ELR (cell line): ENCODE measurements at regions not wholly inside any gene's neighbourhood (a gene's known extent, or its start where the extent isn't known, plus 50 kb on each side); places are given as distances from the start of the nearest gene placed in this dataset.
"Not testable (repeated sequence)": the region's sequence is repeated elsewhere in the genome, so short reads cannot be mapped to it uniquely, and the experiment has no call there.

ENCODE experiments used
- DNase-seq: peaks from one replicate; pipeline ENCODE4 v3.0.0-alpha.2; 2015; ENCODE audit warnings: low read depth

GRCh38 chr6:55058682-55059081, 115.6 kb upstream of the HCRTR2 start:
- DNase-seq: no peak

- DNase-seq: no peak
These were observed 109.4 kb upstream of the HCRTR2 start for GRCh38 chr6:55064711-55065420.

- DNase-seq: peak; percentile 77
These were observed 105.1 kb upstream of the HCRTR2 start for GRCh38 chr6:55069132-55069781.

- peak; percentile 10 for DNase-seq
These were observed 92.3 kb upstream of the HCRTR2 start for GRCh38 chr6:55082021-55082420.

- DNase-seq: peak; percentile 24
These were observed 86.3 kb upstream of the HCRTR2 start for GRCh38 chr6:55088011-55088410.

GRCh38 chr6:55088902-55089301, 85.4 kb upstream of the HCRTR2 start:
- no peak for DNase-seq

GRCh38 chr6:55089325-55089724, 85.0 kb upstream of the HCRTR2 start:
- no peak for DNase-seq

- DNase-seq: no peak
These were observed 73.6 kb upstream of the HCRTR2 start for GRCh38 chr6:55100686-55101085.

- DNase-seq: no peak
These were observed 73.2 kb upstream of the HCRTR2 start for GRCh38 chr6:55101157-55101556.

GRCh38 chr6:55108134-55109130, 65.9 kb upstream of the HCRTR2 start:
- no peak for DNase-seq

GRCh38 chr6:55117267-55117666, 57.0 kb upstream of the HCRTR2 start:
- no peak for DNase-seq

- DNase-seq: not testable (repeated sequence)
These were observed 50.1 kb upstream of the HCRTR2 start for GRCh38 chr6:55124241-55124640.
